ENCODE measurements at regions not wholly inside any gene's neighbourhood (a gene's known extent, or its start where the extent isn't known, plus 50 kb on each side); places are given as distances from the start of the nearest gene placed in this dataset.

DNA sequence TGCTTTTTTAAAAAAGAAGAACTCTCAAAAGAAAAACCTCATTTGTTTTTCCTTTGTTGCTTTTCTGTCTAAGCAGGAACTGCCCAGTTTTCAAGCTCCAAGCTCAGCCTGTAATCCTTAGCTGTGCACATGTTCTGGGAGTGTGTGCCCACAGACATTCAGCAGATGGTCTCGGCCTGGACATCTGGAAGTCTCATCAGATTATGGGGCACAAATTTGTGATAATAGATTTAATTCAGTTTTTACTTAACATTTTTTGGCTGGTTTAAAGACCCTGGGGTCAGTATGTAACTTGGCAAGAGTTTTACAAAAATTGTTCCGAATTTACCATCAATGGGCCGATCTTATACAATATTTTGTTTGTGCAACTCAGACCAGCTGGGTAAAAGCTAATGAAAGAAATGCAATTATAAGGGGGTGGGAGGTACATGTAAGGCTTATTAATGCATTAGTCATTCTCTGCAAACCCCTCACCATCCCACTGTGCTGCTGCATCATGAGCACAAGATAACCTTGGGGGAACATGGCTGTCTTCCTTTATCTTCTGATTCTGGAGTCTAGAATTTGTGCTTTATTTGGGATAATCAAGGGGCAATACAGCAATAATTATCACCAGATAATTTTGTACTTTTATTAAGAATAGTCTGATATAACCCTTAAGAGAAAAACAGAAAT, 86.9 kb upstream of the PHOX2B start:
- TF ChIP-seq, protein P1, sequence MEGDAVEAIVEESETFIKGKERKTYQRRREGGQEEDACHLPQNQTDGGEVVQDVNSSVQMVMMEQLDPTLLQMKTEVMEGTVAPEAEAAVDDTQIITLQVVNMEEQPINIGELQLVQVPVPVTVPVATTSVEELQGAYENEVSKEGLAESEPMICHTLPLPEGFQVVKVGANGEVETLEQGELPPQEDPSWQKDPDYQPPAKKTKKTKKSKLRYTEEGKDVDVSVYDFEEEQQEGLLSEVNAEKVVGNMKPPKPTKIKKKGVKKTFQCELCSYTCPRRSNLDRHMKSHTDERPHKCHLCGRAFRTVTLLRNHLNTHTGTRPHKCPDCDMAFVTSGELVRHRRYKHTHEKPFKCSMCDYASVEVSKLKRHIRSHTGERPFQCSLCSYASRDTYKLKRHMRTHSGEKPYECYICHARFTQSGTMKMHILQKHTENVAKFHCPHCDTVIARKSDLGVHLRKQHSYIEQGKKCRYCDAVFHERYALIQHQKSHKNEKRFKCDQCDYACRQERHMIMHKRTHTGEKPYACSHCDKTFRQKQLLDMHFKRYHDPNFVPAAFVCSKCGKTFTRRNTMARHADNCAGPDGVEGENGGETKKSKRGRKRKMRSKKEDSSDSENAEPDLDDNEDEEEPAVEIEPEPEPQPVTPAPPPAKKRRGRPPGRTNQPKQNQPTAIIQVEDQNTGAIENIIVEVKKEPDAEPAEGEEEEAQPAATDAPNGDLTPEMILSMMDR (IDR thresholded peaks at IDR 0.05; ENCODE audit: low read depth, low read length): no peak
- DNase-seq (ENCODE audit: extremely low read depth, low read depth): no peak

DNA sequence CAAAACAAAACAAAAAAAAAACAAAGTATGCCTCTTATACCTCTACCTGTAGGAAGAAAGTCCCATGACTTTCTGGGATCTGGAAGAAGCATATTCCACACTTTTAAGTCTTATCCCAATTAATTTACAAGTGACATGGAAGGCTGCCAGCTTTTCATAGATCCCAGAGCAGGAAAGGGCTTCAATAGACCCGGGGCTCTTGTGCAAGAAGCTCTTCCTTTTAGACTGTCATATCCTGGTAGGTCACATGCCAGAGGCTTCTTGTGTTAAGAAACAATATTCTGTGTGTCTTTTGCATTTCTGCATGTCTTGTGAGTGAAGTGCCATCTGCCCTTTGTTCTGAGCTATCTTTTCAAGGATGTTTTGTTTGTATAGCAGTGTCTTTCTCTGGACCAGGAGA, 84.4 kb upstream of the PHOX2B start:
- DNase-seq (ENCODE audit: extremely low read depth, low read depth): no peak
- TF ChIP-seq, protein P1 (IDR thresholded peaks at IDR 0.05; ENCODE audit: low read depth, low read length): no peak

DNA sequence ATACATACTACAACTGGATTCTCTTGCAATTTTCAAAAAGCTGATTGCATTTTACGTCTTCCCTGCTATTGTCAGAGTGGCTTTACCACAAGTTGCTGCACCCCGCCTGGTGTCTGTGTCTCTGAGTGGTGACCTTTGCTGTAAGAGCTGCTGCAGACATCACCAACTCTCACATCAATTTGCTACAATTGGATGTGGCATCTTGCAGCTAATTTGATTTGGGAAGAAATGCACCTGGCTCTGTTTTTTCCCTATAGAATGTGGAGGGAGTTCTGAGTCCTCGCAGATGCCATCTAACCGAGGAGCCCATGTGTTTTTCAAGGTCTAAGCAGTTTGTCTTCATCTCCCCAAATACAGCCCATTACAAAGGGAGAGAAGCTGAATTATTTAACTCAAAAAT, 73.8 kb upstream of the PHOX2B start:
- DNase-seq (ENCODE audit: extremely low read depth, low read depth): no peak

DNA sequence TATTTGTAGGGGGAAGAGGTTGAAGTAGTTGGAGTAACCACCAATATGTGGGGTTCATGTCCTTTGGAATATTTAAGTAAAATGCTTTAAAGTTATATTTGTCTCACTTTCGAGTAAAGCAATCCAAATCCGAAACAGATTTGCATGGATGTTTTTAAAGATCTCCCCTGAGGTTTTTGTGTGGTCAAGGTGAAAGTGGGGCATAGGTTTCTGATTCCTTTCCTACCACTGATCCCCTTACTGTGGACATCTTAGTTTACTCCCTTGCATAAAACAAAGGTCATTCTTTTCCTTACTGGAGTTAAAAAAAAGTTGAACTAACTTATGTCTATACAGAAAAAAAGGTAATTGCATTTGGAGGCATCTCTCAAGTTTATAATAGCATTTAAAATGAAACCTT, 71.9 kb upstream of the PHOX2B start:
- no peak for DNase-seq (ENCODE audit: extremely low read depth, low read depth)
- TF ChIP-seq, protein P1 (IDR thresholded peaks at IDR 0.05; ENCODE audit: low read depth, low read length): no peak

More for the DNA sequence above, 73.8 kb upstream of the PHOX2B start:
- TF ChIP-seq, protein P1 (IDR thresholded peaks at IDR 0.05; ENCODE audit: low read depth, low read length): no peak

DNA sequence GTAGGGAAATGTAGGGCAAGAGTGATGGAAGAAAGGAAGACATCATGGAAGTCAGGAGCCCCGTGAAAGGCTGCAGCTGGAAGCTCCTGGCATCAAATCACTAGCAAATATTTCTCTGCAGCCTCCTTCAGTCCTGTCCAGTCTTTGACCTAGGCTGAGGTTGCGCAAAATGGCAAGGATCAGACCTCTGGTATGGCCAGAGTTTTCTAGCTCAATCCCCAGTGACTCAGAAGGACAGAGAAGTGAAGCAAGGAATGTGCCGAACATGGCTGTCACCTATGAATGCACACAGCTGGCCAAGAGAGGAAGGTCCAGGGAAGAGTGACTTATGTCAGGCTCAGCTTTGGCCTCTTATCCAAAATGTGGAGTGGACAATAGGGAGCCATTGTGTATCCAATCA, 71.1 kb upstream of the PHOX2B start:
- TF ChIP-seq, protein P1 (IDR thresholded peaks at IDR 0.05; ENCODE audit: low read depth, low read length): no peak
- no peak for DNase-seq (ENCODE audit: extremely low read depth, low read depth)

DNA sequence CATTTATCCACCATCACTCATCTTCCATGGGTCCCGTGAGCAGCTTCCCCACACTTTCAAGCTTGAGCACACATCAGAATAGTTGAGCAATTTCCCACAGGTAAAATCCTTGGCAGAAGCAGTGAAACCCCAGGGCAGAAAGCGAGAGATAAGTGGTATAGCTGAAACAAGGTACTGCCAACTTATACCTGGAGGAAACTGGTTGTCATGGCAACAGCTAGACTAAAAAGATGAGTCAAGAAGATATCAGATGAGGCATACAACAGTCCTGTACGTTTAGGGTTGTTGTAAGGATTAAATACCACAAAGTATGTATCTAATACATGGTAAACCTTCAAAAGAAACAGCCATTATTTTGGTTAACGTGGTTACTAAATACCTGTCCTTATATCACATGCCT, 66.9 kb upstream of the PHOX2B start:
- no peak for DNase-seq (ENCODE audit: extremely low read depth, low read depth)

DNA sequence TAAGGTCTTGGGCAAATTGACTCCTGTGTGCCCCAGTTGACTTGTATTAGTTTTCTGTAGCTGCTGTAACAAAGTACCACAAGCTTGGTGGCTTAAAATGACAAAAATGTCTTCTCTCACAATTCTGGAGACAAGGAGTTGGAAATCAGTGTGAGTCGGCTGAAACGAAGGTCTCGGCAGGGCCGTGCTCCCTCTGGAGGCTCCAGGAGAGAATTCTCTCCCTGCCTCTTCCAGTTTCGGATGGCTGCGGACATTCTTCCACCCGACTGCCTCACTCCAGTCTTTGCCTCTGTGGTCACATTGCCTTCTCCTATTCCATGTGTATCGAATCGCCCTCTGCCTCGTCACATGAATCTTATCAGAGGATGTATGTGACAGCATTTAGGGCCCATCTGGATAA, 66.0 kb upstream of the PHOX2B start:
- TF ChIP-seq, protein P1 (IDR thresholded peaks at IDR 0.05; ENCODE audit: low read depth, low read length): peak; percentile 41
- no peak for DNase-seq (ENCODE audit: extremely low read depth, low read depth)

More for the DNA sequence above, 66.9 kb upstream of the PHOX2B start:
- TF ChIP-seq, protein P1 (IDR thresholded peaks at IDR 0.05; ENCODE audit: low read depth, low read length): no peak
